Type B pancreatic cell (in vitro differentiated cells): ENCODE measurements at regions not wholly inside any gene's neighbourhood (a gene's known extent, or its start where the extent isn't known, plus 50 kb on each side); places are given as distances from the start of the nearest gene placed in this dataset.

ENCODE experiments used
- DNase-seq: peaks from one replicate; pipeline ENCODE4 v3.0.0; 2021; ENCODE audit warnings: mixed read lengths; ENCODE audit not compliant: unreplicated experiment; ENCODE audit errors: extremely low spot score
- H3K27ac Mint-ChIP-seq: 2 replicates; pipeline ENCODE4 v1.8.0; 2021; ENCODE audit warnings: mild to moderate bottlenecking, mixed read lengths
- H3K27me3 Mint-ChIP-seq: 2 replicates; pipeline ENCODE4 v1.8.0; 2021; ENCODE audit warnings: mixed read lengths
- H3K36me3 Mint-ChIP-seq: 2 replicates; pipeline ENCODE4 v1.8.0; 2021; ENCODE audit warnings: mixed read lengths
- H3K4me1 Mint-ChIP-seq: one replicate; pipeline ENCODE4 v1.8.0; 2021; ENCODE audit warnings: mixed read lengths; ENCODE audit not compliant: unreplicated experiment
- H3K4me3 Mint-ChIP-seq: 2 replicates; pipeline ENCODE4 v1.8.0; 2021; ENCODE audit warnings: mild to moderate bottlenecking, mixed read lengths
- H3K9me3 Mint-ChIP-seq: 2 replicates; pipeline ENCODE4 v1.8.0; 2021; ENCODE audit warnings: mixed read lengths
- TF ChIP-seq, protein P1 (sequence below): fragments of 200-600 bp; sonication (generic); conservative IDR thresholded peaks from 2 replicates; pipeline ENCODE4 v1.5.0; 2021; ENCODE audit warnings: antibody characterized with exemption, mild to moderate bottlenecking

- Mint-ChIP-seq H3K36me3 (no peaks in the 10 kb centered on the region), H3K27ac (no peak overlapping the region), H3K4me1 (no peaks in the 10 kb centered on the region), H3K4me3 (no peak overlapping the region), H3K9me3 (no peaks in the 10 kb centered on the region), H3K27me3 (no peaks in the 10 kb centered on the region)
- no peak for DNase-seq
- TF ChIP-seq, protein P1, sequence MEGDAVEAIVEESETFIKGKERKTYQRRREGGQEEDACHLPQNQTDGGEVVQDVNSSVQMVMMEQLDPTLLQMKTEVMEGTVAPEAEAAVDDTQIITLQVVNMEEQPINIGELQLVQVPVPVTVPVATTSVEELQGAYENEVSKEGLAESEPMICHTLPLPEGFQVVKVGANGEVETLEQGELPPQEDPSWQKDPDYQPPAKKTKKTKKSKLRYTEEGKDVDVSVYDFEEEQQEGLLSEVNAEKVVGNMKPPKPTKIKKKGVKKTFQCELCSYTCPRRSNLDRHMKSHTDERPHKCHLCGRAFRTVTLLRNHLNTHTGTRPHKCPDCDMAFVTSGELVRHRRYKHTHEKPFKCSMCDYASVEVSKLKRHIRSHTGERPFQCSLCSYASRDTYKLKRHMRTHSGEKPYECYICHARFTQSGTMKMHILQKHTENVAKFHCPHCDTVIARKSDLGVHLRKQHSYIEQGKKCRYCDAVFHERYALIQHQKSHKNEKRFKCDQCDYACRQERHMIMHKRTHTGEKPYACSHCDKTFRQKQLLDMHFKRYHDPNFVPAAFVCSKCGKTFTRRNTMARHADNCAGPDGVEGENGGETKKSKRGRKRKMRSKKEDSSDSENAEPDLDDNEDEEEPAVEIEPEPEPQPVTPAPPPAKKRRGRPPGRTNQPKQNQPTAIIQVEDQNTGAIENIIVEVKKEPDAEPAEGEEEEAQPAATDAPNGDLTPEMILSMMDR: no peak
Observed at GRCh38 chr15:29933042-29933803, 111.0 kb upstream of the TJP1 start.

- Mint-ChIP-seq H3K27ac (peak overlapping the region; percentile 93), H3K36me3 (no peaks in the 10 kb centered on the region), H3K27me3 (no peaks in the 10 kb centered on the region), H3K4me3 (no peak overlapping the region), H3K4me1 (peaks cover 20% of the 10 kb centered on the region), H3K9me3 (no peaks in the 10 kb centered on the region)
- DNase-seq: no peak
- TF ChIP-seq, protein P1: peak; percentile 41
Observed at GRCh38 chr15:29926083-29926388, 103.8 kb upstream of the TJP1 start.

DNA sequence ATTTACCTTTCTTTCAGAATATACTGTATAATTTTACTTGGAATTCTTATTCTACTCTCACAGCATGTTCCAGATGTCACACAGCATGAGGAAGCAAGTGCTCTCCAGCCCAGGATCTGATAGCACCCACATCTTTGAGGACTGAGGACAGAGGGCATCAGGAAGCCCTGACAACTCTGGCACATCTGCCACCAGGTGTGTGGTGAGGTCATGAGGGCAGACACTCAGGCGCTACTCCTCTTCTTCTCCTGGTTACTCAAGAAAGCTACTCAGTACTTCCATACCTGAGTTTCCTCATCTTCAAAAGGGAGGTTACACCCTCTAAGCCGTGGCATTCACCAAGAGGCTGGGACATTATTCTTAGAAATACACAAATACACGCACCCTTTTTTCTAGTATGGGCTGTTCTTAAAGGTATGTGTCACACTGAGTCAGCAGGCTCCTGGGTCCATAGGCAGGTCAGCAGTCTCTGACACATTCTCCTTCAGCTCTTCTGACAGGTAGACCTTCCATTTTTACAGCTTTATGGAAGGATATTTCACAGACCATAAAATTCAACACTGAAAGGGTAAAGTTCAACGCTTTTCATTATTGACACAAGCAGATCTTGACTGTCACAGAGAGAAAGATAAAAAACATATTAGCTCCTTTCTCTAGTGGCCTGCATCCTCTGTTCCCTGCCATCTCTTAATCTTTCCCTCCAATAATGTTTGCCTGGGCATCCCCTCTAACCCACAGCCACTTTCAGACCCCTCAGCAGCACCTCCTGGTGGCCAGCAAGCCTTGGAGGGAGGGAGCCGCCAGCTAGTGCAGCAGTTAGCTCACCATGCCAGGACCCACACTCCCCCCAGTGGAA, 103.2 kb upstream of the TJP1 start:
- H3K27me3 Mint-ChIP-seq: no peaks in the 10 kb centered on the region
- TF ChIP-seq, protein P1: peak; percentile 85
- H3K36me3 Mint-ChIP-seq: no peaks in the 10 kb centered on the region
- peak; percentile 74 for DNase-seq
- no peaks in the 10 kb centered on the region for H3K9me3 Mint-ChIP-seq
- H3K4me3 Mint-ChIP-seq: no peak overlapping the region
- peaks cover 25% of the 10 kb centered on the region for H3K4me1 Mint-ChIP-seq
- peak overlapping the region; percentile 93 for H3K27ac Mint-ChIP-seq

DNA sequence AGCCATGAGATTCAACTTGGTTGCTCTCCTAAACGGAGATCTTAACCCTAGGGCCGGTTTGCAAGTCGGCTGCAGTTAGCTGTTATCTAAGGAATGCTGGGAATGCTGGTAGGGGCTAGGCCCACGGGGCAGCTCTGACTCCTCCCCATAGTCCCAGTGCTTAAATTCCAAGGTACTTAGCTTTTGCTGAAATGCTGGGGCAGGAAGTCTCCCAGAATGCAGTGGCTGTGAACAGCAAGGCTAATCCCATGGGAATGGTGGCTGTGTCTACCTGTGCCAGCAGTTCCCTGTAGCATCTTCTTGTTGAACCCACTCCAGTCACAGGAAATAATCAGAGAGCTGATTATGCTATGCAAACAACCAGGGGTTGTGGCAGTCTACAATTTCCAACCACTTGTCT, 102.5 kb upstream of the TJP1 start:
- no peaks in the 10 kb centered on the region for H3K36me3 Mint-ChIP-seq

GRCh38 chr15:29922191-29922590, 99.9 kb upstream of the TJP1 start:
- H3K4me1 Mint-ChIP-seq: peaks cover 34% of the 10 kb centered on the region
- no peaks in the 10 kb centered on the region for H3K27me3 Mint-ChIP-seq
- H3K36me3 Mint-ChIP-seq: no peaks in the 10 kb centered on the region
- TF ChIP-seq, protein P1: no peak
- no peak overlapping the region for H3K4me3 Mint-ChIP-seq
- DNase-seq: no peak
- H3K27ac Mint-ChIP-seq: no peak overlapping the region
- no peaks in the 10 kb centered on the region for H3K9me3 Mint-ChIP-seq

More for the DNA sequence above, 102.5 kb upstream of the TJP1 start:
- H3K27ac Mint-ChIP-seq: peak overlapping the region; percentile 93
- TF ChIP-seq, protein P1: no peak
- H3K4me3 Mint-ChIP-seq: peak overlapping the region; percentile 44
- H3K27me3 Mint-ChIP-seq: no peaks in the 10 kb centered on the region
- peaks cover 25% of the 10 kb centered on the region for H3K4me1 Mint-ChIP-seq
- no peaks in the 10 kb centered on the region for H3K9me3 Mint-ChIP-seq
- peak; percentile 48 for DNase-seq
